ENCODE measurements at regions not wholly inside any gene's neighbourhood (a gene's known extent, or its start where the extent isn't known, plus 50 kb on each side); places are given as distances from the start of the nearest gene placed in this dataset.

DNA sequence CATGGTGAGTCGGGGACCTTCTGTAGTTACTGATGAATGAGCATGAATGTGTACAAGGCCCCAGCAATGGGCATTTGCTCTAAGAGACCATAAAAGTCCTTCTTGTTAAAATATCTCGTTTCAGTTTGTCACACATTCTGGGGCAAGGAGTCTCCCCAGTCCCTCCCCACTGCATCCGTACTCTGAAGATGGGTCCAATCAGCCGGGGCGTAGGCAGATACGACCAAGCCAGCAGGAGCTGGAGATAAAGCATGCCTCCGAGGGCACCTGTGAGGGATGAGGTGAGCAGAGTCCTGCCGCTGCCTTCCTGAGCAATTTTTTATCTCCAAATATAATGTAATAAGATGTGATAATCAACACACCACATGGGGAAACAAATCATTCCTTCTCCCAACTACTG lies 528.5 kb downstream of the BCL11B start:
- no peaks in the 10 kb centered on the region for H3K9me3 ChIP-seq
- DNase-seq: no peak
- no peaks in the 10 kb centered on the region for H3K4me1 ChIP-seq
- Mint-ChIP-seq H3K27ac (ENCODE audit: unreplicated experiment) (no peak overlapping the region), H3K9me3 (ENCODE audit: unreplicated experiment) (peaks cover 3% of the 10 kb centered on the region), H3K27me3 (ENCODE audit: insufficient read depth, unreplicated experiment) (no peaks in the 10 kb centered on the region), H3K4me1 (ENCODE audit: low read depth, unreplicated experiment) (no peaks in the 10 kb centered on the region), H3K4me3 (ENCODE audit: unreplicated experiment) (no peak overlapping the region), H3K36me3 (ENCODE audit: insufficient read depth, unreplicated experiment) (no peaks in the 10 kb centered on the region)
- ChIA-PET POLR2A (no interaction called here), CTCF (no interaction called here)
- H3K36me3 ChIP-seq (ENCODE audit: control insufficient read depth, insufficient read depth, low read length): no peaks in the 10 kb centered on the region
- TF ChIP-seq, protein P1, sequence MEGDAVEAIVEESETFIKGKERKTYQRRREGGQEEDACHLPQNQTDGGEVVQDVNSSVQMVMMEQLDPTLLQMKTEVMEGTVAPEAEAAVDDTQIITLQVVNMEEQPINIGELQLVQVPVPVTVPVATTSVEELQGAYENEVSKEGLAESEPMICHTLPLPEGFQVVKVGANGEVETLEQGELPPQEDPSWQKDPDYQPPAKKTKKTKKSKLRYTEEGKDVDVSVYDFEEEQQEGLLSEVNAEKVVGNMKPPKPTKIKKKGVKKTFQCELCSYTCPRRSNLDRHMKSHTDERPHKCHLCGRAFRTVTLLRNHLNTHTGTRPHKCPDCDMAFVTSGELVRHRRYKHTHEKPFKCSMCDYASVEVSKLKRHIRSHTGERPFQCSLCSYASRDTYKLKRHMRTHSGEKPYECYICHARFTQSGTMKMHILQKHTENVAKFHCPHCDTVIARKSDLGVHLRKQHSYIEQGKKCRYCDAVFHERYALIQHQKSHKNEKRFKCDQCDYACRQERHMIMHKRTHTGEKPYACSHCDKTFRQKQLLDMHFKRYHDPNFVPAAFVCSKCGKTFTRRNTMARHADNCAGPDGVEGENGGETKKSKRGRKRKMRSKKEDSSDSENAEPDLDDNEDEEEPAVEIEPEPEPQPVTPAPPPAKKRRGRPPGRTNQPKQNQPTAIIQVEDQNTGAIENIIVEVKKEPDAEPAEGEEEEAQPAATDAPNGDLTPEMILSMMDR (IDR thresholded peaks at IDR 0.05; ENCODE audit: insufficient read depth in 1 of 2, low read depth in 1 of 2, low read length in 1 of 2, severe bottlenecking in 1 of 2, unreplicated experiment in 1 of 2): no peak
- no peak overlapping the region for H3K4me3 ChIP-seq (ENCODE audit: low read depth, low read length)
- BruUV-seq (replicated peaks): no TSS peak
- intact Hi-C loops (cut with micrococcal nuclease; ENCODE audit: unreplicated experiment): no loop called here
- H3K27me3 ChIP-seq (replicated peaks; ENCODE audit: control insufficient read depth, insufficient read depth, low read length): no peaks in the 10 kb centered on the region

DNA sequence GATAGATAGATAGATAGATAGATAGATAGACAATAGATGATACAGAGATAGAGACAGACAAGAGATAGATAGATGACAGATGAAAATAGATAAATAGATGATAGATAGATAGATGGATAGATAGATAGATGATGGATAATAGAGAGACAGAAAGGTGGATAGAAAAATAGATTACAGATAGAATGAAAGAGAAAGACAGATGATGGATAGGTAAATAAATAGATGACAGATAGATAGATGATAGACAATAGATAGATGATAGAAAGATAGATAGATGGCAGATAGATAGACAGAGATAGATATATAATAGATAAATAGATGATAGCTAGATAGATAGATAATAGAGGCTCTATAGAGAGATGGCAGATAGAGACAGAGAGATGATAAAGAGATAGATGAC lies 523.0 kb downstream of the BCL11B start:
- DNase-seq: no peak
- Mint-ChIP-seq H3K4me1 (ENCODE audit: low read depth, unreplicated experiment) (no peaks in the 10 kb centered on the region), H3K36me3 (ENCODE audit: insufficient read depth, unreplicated experiment) (no peaks in the 10 kb centered on the region), H3K27me3 (ENCODE audit: insufficient read depth, unreplicated experiment) (peaks cover 3% of the 10 kb centered on the region), H3K4me3 (ENCODE audit: unreplicated experiment) (no peak overlapping the region), H3K9me3 (ENCODE audit: unreplicated experiment) (peaks cover 12% of the 10 kb centered on the region), H3K27ac (ENCODE audit: unreplicated experiment) (no peak overlapping the region)
- POLR2A ChIA-PET: no interaction called here
- CTCF ChIA-PET: no interaction called here
- H3K36me3 ChIP-seq (ENCODE audit: control insufficient read depth, insufficient read depth, low read length): no peaks in the 10 kb centered on the region
- no TSS peak for BruUV-seq (replicated peaks)
- intact Hi-C loops (cut with micrococcal nuclease; ENCODE audit: unreplicated experiment): no loop called here
- H3K4me3 ChIP-seq (ENCODE audit: low read depth, low read length): no peak overlapping the region
- TF ChIP-seq, protein P1 (IDR thresholded peaks at IDR 0.05; ENCODE audit: insufficient read depth in 1 of 2, low read depth in 1 of 2, low read length in 1 of 2, severe bottlenecking in 1 of 2, unreplicated experiment in 1 of 2): no peak
- H3K27me3 ChIP-seq (replicated peaks; ENCODE audit: control insufficient read depth, insufficient read depth, low read length): no peaks in the 10 kb centered on the region
- H3K4me1 ChIP-seq: no peaks in the 10 kb centered on the region
- no peaks in the 10 kb centered on the region for H3K9me3 ChIP-seq

DNA sequence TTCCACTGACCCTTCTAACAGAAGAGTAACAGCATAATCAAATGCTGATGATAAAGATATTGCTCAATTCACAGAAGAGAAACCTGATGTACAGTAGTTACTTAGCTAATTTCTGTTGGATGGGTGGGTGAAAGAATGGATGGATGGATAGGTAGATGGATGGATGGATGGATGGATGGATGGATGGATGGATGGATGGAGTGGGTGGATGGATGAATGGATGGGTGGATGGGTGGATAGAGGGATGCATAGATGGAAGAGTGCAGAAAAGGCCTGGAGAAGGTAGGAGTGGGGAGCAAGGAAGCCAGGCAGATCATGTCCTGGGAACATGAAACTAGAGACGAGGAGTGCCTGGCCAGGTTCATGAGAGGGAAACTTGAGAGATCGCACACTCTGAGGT lies 520.9 kb downstream of the BCL11B start:
- no peaks in the 10 kb centered on the region for H3K4me1 Mint-ChIP-seq (ENCODE audit: low read depth, unreplicated experiment)
- peaks cover 3% of the 10 kb centered on the region for H3K27me3 Mint-ChIP-seq (ENCODE audit: insufficient read depth, unreplicated experiment)
- Histone ChIP-seq H3K9me3 (no peaks in the 10 kb centered on the region; the same call in 1 of the 2 replicates), H3K27me3 (replicated peaks; ENCODE audit: control insufficient read depth, insufficient read depth, low read length) (no peaks in the 10 kb centered on the region), H3K4me1 (no peaks in the 10 kb centered on the region), H3K4me3 (ENCODE audit: low read depth, low read length) (no peak overlapping the region), H3K36me3 (ENCODE audit: control insufficient read depth, insufficient read depth, low read length) (no peaks in the 10 kb centered on the region)
- peaks cover 25% of the 10 kb centered on the region for H3K9me3 Mint-ChIP-seq (ENCODE audit: unreplicated experiment)
- no peaks in the 10 kb centered on the region for H3K36me3 Mint-ChIP-seq (ENCODE audit: insufficient read depth, unreplicated experiment)
- intact Hi-C loops (cut with micrococcal nuclease; ENCODE audit: unreplicated experiment): no loop called here
- DNase-seq: no peak
- H3K4me3 Mint-ChIP-seq (ENCODE audit: unreplicated experiment): no peak overlapping the region
- ChIA-PET CTCF (no interaction called here), POLR2A (no interaction called here)
- no peak overlapping the region for H3K27ac Mint-ChIP-seq (ENCODE audit: unreplicated experiment)
- TF ChIP-seq, protein P1 (IDR thresholded peaks at IDR 0.05; ENCODE audit: insufficient read depth in 1 of 2, low read depth in 1 of 2, low read length in 1 of 2, severe bottlenecking in 1 of 2, unreplicated experiment in 1 of 2): no peak
- no TSS peak for BruUV-seq (replicated peaks)

Data from Caco-2 (cell line).